ENCODE measurements at regions not wholly inside any gene's neighbourhood (a gene's known extent, or its start where the extent isn't known, plus 50 kb on each side); places are given as distances from the start of the nearest gene placed in this dataset.
"Not testable (repeated sequence)": the region's sequence is repeated elsewhere in the genome, so short reads cannot be mapped to it uniquely, and the experiment has no call there.

DNA sequence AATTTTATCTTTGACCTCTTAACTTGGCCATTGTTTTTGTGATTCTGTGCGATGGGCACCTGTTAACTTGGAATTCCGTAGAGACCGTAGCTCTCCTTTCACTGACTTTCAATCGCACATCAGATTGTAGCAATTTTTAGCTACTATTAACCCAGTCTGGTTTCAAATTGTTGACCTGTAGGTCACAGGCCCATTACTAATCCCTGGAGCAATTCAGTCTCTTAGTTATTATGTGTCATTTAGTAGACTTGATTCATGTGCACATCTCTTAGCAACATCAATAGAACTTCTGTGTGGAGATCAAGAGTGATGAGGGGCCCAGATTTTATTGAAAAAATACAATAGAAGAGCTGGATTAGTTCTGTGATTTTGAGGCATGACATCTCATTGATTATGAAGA, 549.6 kb upstream of the SLC10A2 start:
- H3K4me1 ChIP-seq (ENCODE audit: insufficient read depth, low read length), result no peaks in the 10 kb centered on the region

DNA sequence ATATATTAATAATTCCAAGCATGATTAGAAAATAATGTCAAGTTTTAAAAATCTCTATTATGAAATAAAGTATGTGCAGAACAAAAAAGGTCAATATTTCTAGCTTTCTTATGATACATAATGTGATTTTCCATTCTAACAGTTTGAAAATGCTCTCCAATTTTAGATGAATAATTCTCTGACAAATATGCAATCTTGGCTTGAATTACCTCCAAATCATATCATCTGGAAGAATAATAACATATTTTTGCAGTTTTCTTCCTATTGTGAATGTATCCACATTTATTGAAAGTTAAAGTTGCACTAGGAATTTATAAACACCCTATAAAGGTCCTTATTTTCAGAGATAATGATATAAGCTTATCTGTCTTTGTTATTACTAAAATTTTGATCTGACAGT, 548.5 kb upstream of the SLC10A2 start:
- H3K36me3 ChIP-seq (ENCODE audit: insufficient read depth, low read length), result no peaks in the 10 kb centered on the region
- no peak overlapping the region for H3K9ac ChIP-seq (ENCODE audit: low read depth, low read length)
- no peaks in the 10 kb centered on the region for H3K4me1 ChIP-seq (ENCODE audit: insufficient read depth, low read length)
- no peaks in the 10 kb centered on the region for H3K9me3 ChIP-seq (ENCODE audit: control insufficient read depth, insufficient read depth, low read length)

More for the DNA sequence above, 549.6 kb upstream of the SLC10A2 start:
- no peak overlapping the region for H3K9ac ChIP-seq (ENCODE audit: low read depth, low read length)
- H3K36me3 ChIP-seq (ENCODE audit: insufficient read depth, low read length), result no peaks in the 10 kb centered on the region
- no peaks in the 10 kb centered on the region for H3K9me3 ChIP-seq (ENCODE audit: control insufficient read depth, insufficient read depth, low read length)

DNA sequence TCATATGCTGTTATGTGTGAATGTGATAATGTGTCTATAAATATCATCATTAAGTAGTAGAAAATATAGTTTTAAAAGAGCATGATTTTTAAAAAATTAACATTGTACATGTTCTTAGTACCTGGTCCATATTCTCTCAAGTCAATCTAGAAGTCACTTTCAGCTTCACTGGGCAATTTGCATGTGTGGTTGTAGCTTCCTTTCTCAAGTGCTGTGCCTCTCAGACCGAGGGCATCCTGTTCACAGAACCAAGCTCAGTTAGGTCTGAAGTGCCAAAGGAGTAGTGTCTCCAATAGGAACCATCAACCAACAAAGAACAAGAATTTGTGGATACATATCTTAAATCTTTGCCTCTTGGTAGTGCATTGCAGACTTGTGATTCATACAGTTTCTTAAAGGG, 541.8 kb upstream of the SLC10A2 start:
- H3K9me3 ChIP-seq (ENCODE audit: control insufficient read depth, insufficient read depth, low read length), result no peaks in the 10 kb centered on the region; the same call in 1 of the 2 replicates
- no peaks in the 10 kb centered on the region for H3K36me3 ChIP-seq (ENCODE audit: insufficient read depth, low read length)
- no peak overlapping the region for H3K9ac ChIP-seq (ENCODE audit: low read depth, low read length)
- no peaks in the 10 kb centered on the region for H3K4me1 ChIP-seq (ENCODE audit: insufficient read depth, low read length)

DNA sequence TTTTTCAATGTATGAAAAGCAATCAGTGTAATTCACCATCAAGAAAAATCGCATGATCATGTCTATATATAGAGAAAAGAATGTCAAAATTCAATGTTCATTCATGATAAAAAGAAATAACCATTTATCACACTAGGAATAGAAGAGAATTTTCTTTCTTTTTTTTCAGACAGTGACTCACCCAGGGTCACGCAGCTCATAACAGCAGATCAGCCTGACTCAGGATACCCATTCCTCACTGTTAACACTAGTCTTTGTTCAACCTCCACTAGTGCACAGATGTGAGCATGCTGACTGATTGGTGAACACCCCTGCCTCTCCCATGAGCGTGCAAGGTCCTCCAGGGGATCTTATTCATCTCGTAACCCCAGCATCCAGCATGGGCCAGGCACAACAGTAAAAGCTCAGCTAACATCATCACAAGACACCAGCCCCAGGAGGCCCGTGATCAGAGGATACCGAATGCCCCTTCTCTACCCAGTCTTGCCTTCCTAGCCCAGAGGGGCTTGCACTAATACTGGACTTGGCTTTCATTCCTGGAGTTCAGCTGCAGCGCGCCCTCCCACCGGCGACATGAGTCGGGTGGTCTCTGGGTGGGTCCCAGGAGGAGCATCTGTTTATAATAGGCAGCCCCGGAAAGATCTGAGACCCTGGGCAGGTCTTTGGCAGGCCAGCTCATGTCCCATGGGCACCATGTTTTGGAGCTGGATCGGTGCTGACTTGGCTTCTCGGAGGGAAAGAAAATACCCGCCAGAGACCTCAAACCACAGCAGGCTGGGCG, 539.5 kb upstream of the SLC10A2 start:
- no peaks in the 10 kb centered on the region for H3K36me3 ChIP-seq (ENCODE audit: insufficient read depth, low read length)
- no peak overlapping the region for H3K9ac ChIP-seq (ENCODE audit: low read depth, low read length)
- H3K9me3 ChIP-seq (ENCODE audit: control insufficient read depth, insufficient read depth, low read length), result no peaks in the 10 kb centered on the region; the same call in 1 of the 2 replicates
- no peaks in the 10 kb centered on the region for H3K4me1 ChIP-seq (ENCODE audit: insufficient read depth, low read length)

DNA sequence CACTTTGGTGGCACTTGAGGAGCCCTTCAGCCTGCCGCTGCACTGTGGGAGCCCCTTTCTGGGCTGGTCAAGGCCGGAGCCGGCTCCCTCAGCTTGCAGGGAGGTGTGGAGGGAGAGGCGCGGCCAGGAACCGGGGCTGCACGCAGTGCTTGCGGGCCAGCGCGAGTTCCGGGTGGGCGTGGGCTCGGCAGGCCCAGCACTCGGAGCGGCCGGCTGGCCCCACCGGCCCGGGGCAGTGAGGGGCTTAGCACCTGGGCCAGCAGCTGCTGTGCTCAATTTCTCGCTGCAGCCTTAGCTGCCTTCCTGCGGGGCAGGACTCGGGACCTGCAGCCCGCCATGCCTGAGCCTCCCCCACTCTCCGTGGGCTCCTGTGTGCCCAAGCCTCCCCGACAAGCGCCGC, 533.7 kb upstream of the SLC10A2 start:
- H3K9ac ChIP-seq (ENCODE audit: low read depth, low read length); H3K36me3 ChIP-seq (ENCODE audit: insufficient read depth, low read length); H3K4me1 ChIP-seq (ENCODE audit: insufficient read depth, low read length); H3K9me3 ChIP-seq (ENCODE audit: control insufficient read depth, insufficient read depth, low read length): not testable (repeated sequence)

DNA sequence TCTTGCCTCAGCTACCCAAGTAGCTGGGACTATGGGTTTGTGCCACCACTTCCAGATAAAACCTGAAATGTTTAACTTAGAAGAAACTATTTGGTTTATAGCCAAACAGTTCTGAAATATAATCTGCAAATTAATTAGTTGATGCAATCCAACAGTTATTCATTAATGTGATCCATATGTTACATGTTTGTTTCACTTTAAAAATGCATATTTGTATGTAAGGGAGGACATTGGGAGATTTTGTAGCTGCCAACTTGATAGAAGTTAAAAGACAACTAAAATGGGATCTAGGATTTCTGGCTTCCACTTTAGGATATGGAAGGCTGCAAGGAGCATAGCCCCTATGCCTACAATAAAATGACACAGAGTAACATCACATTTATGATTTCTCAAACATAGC, 532.5 kb upstream of the SLC10A2 start:
- Histone ChIP-seq H3K9me3 (ENCODE audit: control insufficient read depth, insufficient read depth, low read length) (0 out of 2 replicates have a peak, but pooled peaks cover 3% of the 10 kb centered on the region), H3K36me3 (ENCODE audit: insufficient read depth, low read length) (no peaks in the 10 kb centered on the region), H3K9ac (ENCODE audit: low read depth, low read length) (no peak overlapping the region), H3K4me1 (ENCODE audit: insufficient read depth, low read length) (no peaks in the 10 kb centered on the region)

DNA sequence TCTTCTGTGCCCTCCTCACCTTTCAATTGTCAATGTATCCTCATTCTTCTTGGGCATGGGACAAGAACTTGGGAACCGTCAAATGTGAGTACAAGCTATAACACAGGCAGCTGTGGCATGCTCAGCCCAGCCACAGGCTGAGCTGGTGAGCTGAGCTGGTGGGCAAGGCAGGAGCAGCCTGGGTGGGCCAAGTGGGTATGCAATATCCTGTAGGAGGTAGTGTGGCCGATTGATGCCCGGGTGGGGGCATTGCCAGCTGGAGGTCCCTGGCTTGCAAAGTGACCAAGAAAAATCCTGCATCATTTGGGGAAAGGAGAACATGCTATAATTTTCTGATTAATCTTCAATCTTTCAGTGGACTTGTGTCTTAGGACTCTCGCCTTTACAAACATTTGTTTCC, 507.2 kb upstream of the SLC10A2 start:
- Histone ChIP-seq H3K9me3 (ENCODE audit: control insufficient read depth, insufficient read depth, low read length) (peaks cover 9% of the 10 kb centered on the region), H3K4me1 (ENCODE audit: insufficient read depth, low read length) (no peaks in the 10 kb centered on the region), H3K36me3 (ENCODE audit: insufficient read depth, low read length) (no peaks in the 10 kb centered on the region), H3K9ac (ENCODE audit: low read depth, low read length) (no peak overlapping the region)

DNA sequence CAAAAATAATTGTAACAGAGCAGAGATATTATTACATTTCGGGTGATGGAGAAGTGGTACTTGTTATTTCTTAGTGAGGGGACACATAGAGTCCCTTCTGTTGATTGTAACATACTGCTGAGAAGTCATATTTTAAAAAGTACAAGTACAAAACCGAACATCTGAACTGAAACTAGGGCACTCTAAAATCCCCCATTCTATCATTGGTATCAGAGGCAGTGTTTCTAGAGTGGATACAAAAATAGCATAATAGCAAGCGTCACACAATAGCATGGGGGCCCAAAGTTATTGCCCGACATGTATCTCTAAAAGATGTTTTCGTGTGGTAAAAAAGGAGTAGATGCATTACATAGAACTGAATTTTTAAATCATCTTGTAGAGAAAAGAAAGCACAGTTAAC, 502.1 kb upstream of the SLC10A2 start:
- H3K4me1 ChIP-seq (ENCODE audit: insufficient read depth, low read length), result no peaks in the 10 kb centered on the region
- H3K9ac ChIP-seq (ENCODE audit: low read depth, low read length), result no peak overlapping the region
- H3K36me3 ChIP-seq (ENCODE audit: insufficient read depth, low read length), result no peaks in the 10 kb centered on the region
- peaks cover 3% of the 10 kb centered on the region; the same call in 1 of the 2 replicates for H3K9me3 ChIP-seq (ENCODE audit: control insufficient read depth, insufficient read depth, low read length)

DNA sequence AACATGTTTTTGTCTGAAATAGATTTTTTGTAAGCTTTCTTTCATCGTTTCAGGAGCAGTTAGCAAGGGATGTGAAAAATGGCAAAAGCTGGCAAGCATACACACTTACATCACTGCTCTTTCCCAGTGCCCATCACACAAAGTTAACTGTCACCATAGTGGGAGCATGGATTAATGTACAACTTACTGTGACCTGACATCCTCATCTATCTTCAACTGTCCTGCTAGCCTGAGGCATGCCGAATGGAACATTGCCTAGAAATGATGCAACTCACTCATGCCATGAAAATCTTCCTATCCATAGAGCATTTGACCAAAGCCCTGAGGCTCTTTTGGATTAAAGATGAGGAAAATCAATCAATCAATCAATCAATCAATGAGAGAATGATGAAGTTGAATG, 491.7 kb upstream of the SLC10A2 start:
- Histone ChIP-seq H3K36me3 (ENCODE audit: insufficient read depth, low read length) (no peaks in the 10 kb centered on the region), H3K4me1 (ENCODE audit: insufficient read depth, low read length) (no peaks in the 10 kb centered on the region), H3K9ac (ENCODE audit: low read depth, low read length) (no peak overlapping the region), H3K9me3 (ENCODE audit: control insufficient read depth, insufficient read depth, low read length) (no peaks in the 10 kb centered on the region)

DNA sequence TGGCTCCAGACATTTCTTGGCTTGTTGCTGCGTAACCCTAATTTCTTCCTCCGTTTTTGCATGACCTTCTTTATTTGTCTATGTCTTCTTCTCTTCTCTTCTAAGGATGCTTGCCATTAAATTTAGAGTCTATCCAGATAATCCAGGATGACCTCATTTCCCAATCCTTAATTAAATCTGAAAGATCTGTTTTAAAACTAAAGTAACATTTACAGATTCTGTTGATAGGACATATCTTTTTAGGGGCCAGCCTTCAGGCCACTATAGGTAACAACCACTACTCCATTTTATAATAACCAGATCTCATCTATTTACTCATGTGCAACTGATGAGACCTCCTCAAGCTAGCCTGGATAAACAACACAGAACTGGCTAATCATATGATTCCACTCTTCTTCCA, 490.5 kb upstream of the SLC10A2 start:
- Histone ChIP-seq H3K9me3 (ENCODE audit: control insufficient read depth, insufficient read depth, low read length) (no peaks in the 10 kb centered on the region; the same call in 1 of the 2 replicates), H3K9ac (ENCODE audit: low read depth, low read length) (no peak overlapping the region), H3K4me1 (ENCODE audit: insufficient read depth, low read length) (peaks cover 5% of the 10 kb centered on the region; the same call in 1 of the 2 replicates), H3K36me3 (ENCODE audit: insufficient read depth, low read length) (no peaks in the 10 kb centered on the region)

DNA sequence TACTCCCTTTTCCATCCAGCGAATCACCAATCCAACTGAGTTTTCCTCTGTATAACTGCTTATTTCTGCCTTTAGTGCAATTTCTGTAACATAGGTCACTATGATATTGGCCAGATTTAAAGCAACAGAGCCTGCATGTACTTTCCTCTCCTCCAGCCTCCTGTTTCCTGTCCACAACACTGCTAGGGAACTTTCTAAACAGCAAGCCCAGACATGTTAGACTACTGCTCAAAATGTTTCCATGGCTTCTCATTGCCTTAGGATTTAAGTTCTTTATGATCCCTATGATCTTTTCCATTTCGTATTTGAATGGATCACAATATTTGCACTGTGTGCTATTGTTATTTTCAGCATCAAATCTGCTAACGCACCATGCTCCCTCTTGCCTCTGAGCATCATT, 481.7 kb upstream of the SLC10A2 start:
- H3K9me3 ChIP-seq (ENCODE audit: control insufficient read depth, insufficient read depth, low read length), result peaks cover 9% of the 10 kb centered on the region
- no peaks in the 10 kb centered on the region for H3K36me3 ChIP-seq (ENCODE audit: insufficient read depth, low read length)
- H3K4me1 ChIP-seq (ENCODE audit: insufficient read depth, low read length), result peaks cover 5% of the 10 kb centered on the region; the same call in 1 of the 2 replicates
- H3K9ac ChIP-seq (ENCODE audit: low read depth, low read length), result no peak overlapping the region

DNA sequence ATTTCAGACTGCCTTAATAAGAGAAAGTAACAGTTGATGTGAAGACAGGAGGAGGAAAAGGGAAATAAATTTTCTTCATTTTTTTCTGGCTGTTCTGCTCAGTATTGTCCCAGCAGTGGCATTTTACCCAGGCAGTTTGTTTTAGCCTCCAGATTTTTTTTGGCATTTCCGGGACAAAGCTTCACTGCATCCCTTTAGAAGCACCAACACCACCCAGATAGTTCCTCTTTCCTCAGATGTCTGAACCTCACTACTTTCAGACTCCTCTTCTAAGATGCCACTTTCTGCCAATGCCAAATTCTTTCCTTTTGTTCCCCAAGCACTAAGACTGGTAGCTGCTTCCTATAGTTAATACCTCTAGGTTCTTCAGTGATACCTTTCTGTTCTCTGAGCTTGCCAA, 480.1 kb upstream of the SLC10A2 start:
- Histone ChIP-seq H3K9ac (ENCODE audit: low read depth, low read length) (no peak overlapping the region), H3K36me3 (ENCODE audit: insufficient read depth, low read length) (no peaks in the 10 kb centered on the region), H3K4me1 (ENCODE audit: insufficient read depth, low read length) (no peaks in the 10 kb centered on the region), H3K9me3 (ENCODE audit: control insufficient read depth, insufficient read depth, low read length) (peaks cover 9% of the 10 kb centered on the region; the same call in 1 of the 2 replicates)

DNA sequence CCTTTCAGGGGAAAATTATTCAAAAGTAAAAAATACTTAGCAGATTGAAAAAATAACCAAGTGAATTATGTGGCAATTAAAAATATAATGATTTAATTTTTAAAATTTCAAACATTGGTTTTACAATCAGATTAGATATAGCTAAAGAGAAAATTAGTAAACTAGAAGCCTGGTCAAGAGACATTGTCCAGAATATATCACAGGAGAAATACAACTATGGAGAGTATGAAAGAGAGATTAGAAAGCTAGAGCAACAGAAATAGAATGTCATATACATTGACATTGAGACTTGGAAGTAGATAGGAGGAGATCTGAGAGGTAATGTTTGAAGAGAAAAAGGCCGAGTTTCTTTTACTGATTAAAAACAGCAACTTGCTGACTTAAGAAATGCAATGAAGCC, 476.4 kb upstream of the SLC10A2 start:
- Histone ChIP-seq H3K36me3 (ENCODE audit: insufficient read depth, low read length) (no peaks in the 10 kb centered on the region), H3K4me1 (ENCODE audit: insufficient read depth, low read length) (no peaks in the 10 kb centered on the region), H3K9me3 (ENCODE audit: control insufficient read depth, insufficient read depth, low read length) (peaks cover 9% of the 10 kb centered on the region; the same call in 1 of the 2 replicates), H3K9ac (ENCODE audit: low read depth, low read length) (no peak overlapping the region)

DNA sequence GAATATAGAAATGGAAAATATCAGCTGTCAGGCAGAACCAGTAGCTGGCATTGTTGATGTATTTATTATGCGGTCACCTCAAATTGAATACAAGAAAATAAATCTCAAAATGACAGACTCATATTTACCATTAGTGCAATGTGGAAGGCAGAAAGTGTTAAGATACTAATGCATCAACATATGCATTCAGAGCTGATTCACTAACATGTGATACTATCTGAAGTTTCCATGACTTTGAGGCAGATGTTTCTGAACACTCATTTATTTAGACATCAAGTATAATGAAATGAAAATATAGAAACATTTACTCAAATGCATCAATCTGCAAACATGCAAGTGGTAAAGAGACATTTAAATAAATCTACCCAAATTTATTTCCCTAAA, 474.2 kb upstream of the SLC10A2 start:
- Histone ChIP-seq H3K4me1 (ENCODE audit: insufficient read depth, low read length) (no peaks in the 10 kb centered on the region), H3K36me3 (ENCODE audit: insufficient read depth, low read length) (no peaks in the 10 kb centered on the region), H3K9me3 (ENCODE audit: control insufficient read depth, insufficient read depth, low read length) (peaks cover 9% of the 10 kb centered on the region; the same call in 1 of the 2 replicates), H3K9ac (ENCODE audit: low read depth, low read length) (no peak overlapping the region)

DNA sequence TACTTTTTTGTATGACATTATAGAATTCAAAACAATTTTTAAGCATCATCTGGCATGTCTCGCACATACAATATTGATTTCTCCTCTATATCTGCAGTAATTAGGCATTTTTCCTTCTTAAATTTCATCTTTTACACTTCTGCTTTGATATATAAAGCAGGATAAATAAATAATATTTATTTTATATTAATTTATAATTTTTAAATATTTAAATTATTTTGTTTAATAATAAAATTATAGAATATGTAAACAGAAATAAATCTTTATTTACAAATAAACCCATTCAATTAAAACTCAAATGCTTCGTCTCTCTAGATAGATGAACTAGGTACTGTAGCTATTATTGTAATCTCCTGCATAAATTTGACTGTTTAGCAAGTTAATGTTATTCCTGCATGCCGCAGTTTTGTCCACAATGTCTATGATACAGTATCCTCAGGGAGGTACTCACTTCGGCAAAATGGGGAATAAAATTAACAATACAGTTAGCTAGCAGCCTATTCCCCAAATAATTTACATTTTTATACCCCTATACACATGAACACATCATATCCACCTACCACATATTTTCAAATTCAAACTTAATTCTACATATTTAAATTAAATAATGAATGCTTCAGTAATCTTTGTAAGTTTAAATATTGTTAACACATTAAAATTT, 473.6 kb upstream of the SLC10A2 start:
- Histone ChIP-seq H3K9me3 (ENCODE audit: control insufficient read depth, insufficient read depth, low read length) (peaks cover 8% of the 10 kb centered on the region; the same call in 1 of the 2 replicates), H3K36me3 (ENCODE audit: insufficient read depth, low read length) (no peaks in the 10 kb centered on the region)

More for the DNA sequence above, 473.6 kb upstream of the SLC10A2 start:
- Histone ChIP-seq H3K9ac (ENCODE audit: low read depth, low read length) (no peak overlapping the region), H3K4me1 (ENCODE audit: insufficient read depth, low read length) (no peaks in the 10 kb centered on the region)
